Fibroblast of lung (primary cell): ENCODE measurements at regions not wholly inside any gene's neighbourhood (a gene's known extent, or its start where the extent isn't known, plus 50 kb on each side); places are given as distances from the start of the nearest gene placed in this dataset.

Source experiments
- DNase-seq, 2 donors: peaks; one replicate each; pipeline versions ENCODE4 v3.0.0 to v3.0.0-alpha.2; 2010; ENCODE audit warnings: low read depth in 2 of 2
- H2AFZ ChIP-seq: 2 replicates; pipeline ENCODE4 v1.5.1; 2012; ENCODE audit warnings: low read length, control low read depth, inconsistent platforms
- H3K27ac ChIP-seq: 2 replicates; pipeline ENCODE4 v1.5.1; 2011; ENCODE audit warnings: low read length, control low read depth; ENCODE audit not compliant: insufficient read depth
- H3K27me3 ChIP-seq: 2 replicates; pipeline ENCODE4 v1.5.1; 2011; ENCODE audit warnings: mild to moderate bottlenecking, low read length; ENCODE audit not compliant: control insufficient read depth, insufficient read depth
- H3K36me3 ChIP-seq: 2 replicates; pipeline ENCODE4 v1.5.1; 2011; ENCODE audit warnings: low read length; ENCODE audit not compliant: control insufficient read depth, insufficient read depth
- H3K4me1 ChIP-seq: 2 replicates; pipeline ENCODE4 v1.5.1; 2011; ENCODE audit warnings: low read length; ENCODE audit not compliant: control insufficient read depth, insufficient read depth; ENCODE audit errors: extremely low read depth
- H3K4me2 ChIP-seq: 2 replicates; pipeline ENCODE4 v1.5.1; 2011; ENCODE audit warnings: low read length, control low read depth; ENCODE audit not compliant: insufficient read depth; ENCODE audit errors: extremely low read depth
- H3K4me3 ChIP-seq, 4 experiments: fragments of 200-600 bp in 1 of 4; sonication (generic) in 1 of 4; replicated peaks in 1 of 4; 2 replicates each; pipeline ENCODE4 v1.5.1; 2011 to 2016; ENCODE audit warnings: low read length in 4 of 4, low read depth in 3 of 4, mild to moderate bottlenecking in 3 of 4, control low read depth in 2 of 4, inconsistent platforms in 1 of 4, mixed read lengths in 1 of 4; ENCODE audit not compliant: insufficient read depth in 1 of 4; ENCODE audit errors: control extremely low read depth in 1 of 4
- H3K79me2 ChIP-seq: 2 replicates; pipeline ENCODE4 v1.5.1; 2012; ENCODE audit warnings: mild to moderate bottlenecking, low read length, inconsistent platforms; ENCODE audit not compliant: control insufficient read depth, insufficient read depth
- H3K9ac ChIP-seq: 2 replicates; pipeline ENCODE4 v1.5.1; 2011; ENCODE audit warnings: mild to moderate bottlenecking, low read length, control low read depth; ENCODE audit not compliant: insufficient read depth
- H3K9me3 ChIP-seq: 2 replicates; pipeline ENCODE4 v1.5.1; 2012; ENCODE audit warnings: low read depth, low read length; ENCODE audit not compliant: control insufficient read depth, insufficient read depth
- H4K20me1 ChIP-seq: 2 replicates; pipeline ENCODE4 v1.5.1; 2011; ENCODE audit warnings: low read length; ENCODE audit not compliant: control insufficient read depth, insufficient read depth; ENCODE audit errors: extremely low read depth
- CTCF ChIP-seq, 2 donors: IDR thresholded peaks in 1 of 2; conservative IDR thresholded peaks in 1 of 2; 1 replicate in 1 of 2; 2 replicates in 1 of 2; pipeline ENCODE4 v1.5.1; 2011 to 2012; ENCODE audit warnings: low read length in 2 of 2, control low read depth in 1 of 2, inconsistent platforms in 1 of 2, low read depth in 1 of 2, mild to moderate bottlenecking in 1 of 2
- EZH2 ChIP-seq: IDR thresholded peaks from 2 replicates; pipeline ENCODE4 v1.5.1; 2012; ENCODE audit warnings: low read length, control low read depth, mild to moderate bottlenecking; ENCODE audit errors: missing control alignments

GRCh38 chr7:46567858-46568257 lies 646.8 kb upstream of the IGFBP3 start:
- Histone ChIP-seq H3K4me2 (no peak overlapping the region), H3K79me2 (no peaks in the 10 kb centered on the region), H3K4me1 (peaks cover 2% of the 10 kb centered on the region), H4K20me1 (no peaks in the 10 kb centered on the region), H3K27ac (no peak overlapping the region), H3K9me3 (no peaks in the 10 kb centered on the region), H3K9ac (no peak overlapping the region), H3K36me3 (no peaks in the 10 kb centered on the region), H2AFZ (no peak overlapping the region), H3K4me3 (no peak overlapping the region), H3K27me3 (no peaks in the 10 kb centered on the region)
- TF ChIP-seq EZH2, result no peak
- TF ChIP-seq CTCF (conservative IDR thresholded peaks at IDR 0.05 in 1 of 2, IDR thresholded peaks at IDR 0.05 in 1 of 2; ENCODE audit: low read depth in 1 of 2, low read length in 2 of 2), result no peak
- DNase-seq, result no peak

DNA sequence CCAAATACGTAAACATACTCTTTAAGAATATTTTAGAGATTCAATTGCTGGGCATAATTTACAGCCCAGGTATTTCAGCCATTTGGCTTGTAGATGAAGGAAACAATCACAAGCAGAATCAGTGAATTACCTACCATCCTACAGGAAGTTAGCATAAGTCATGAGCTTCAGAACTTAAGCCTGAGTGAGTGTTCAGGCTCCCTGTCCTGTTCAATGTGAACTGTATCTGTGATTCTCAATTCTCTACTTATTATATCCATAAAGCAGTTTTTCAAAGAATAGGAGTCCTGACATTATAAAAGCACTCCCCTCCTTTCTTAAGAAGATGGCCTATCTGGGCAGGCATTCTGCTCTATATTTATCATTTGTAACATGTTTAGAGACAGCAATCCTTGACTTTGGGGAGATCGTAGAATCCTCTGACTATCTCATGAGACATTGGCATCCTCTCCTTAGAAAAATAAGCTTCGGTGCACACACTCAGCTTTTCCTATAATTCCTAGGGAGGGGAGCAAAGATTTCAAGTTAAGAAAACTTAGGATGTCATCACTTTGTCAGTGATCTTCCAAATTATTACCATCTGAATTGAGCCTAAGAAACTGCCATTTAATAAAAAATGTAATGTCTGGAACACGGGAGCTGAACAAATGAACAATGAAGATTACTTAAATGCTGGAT lies 645.2 kb upstream of the IGFBP3 start:
- H3K27ac ChIP-seq, result no peak overlapping the region
- no peak for DNase-seq

More for the DNA sequence above, 645.2 kb upstream of the IGFBP3 start:
- H3K27me3 ChIP-seq, result no peaks in the 10 kb centered on the region
- H3K9me3 ChIP-seq, result no peaks in the 10 kb centered on the region
- no peak overlapping the region for H3K4me3 ChIP-seq
- H4K20me1 ChIP-seq, result no peaks in the 10 kb centered on the region
- no peaks in the 10 kb centered on the region for H3K79me2 ChIP-seq
- H3K36me3 ChIP-seq, result no peaks in the 10 kb centered on the region
- no peak for TF ChIP-seq EZH2
- TF ChIP-seq CTCF (conservative IDR thresholded peaks at IDR 0.05 in 1 of 2, IDR thresholded peaks at IDR 0.05 in 1 of 2; ENCODE audit: low read depth in 1 of 2, low read length in 2 of 2), result no peak
- peaks cover 2% of the 10 kb centered on the region for H3K4me1 ChIP-seq
- no peak overlapping the region for H2AFZ ChIP-seq
- no peak overlapping the region for H3K9ac ChIP-seq
- H3K4me2 ChIP-seq, result no peak overlapping the region
